ENCODE measurements at regions not wholly inside any gene's neighbourhood (a gene's known extent, or its start where the extent isn't known, plus 50 kb on each side); places are given as distances from the start of the nearest gene placed in this dataset.
A peak's percentile ranks its signal among the peaks of the same experiment; 100 is the strongest.

DNA sequence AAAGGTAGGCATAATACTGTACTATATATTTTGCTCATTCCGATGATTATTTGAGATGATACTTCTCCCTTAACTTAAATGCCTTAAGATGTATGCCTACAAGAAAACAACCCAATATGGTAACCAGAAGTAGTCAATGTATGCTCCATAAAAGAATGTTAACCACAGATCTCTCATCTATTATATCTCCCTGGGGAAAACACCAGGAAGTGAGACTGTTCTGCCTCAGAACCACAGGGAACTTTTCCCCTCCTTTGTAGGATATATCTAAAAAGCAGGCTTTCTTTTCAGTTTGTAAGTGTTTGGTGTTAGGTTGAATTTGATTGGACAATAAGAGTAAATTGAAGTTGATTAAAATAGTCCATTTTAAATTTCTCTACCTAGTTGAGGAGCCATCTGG, 1160.5 kb upstream of the NXPH2 start:
- DNase-seq, result peak; percentile 60

DNA sequence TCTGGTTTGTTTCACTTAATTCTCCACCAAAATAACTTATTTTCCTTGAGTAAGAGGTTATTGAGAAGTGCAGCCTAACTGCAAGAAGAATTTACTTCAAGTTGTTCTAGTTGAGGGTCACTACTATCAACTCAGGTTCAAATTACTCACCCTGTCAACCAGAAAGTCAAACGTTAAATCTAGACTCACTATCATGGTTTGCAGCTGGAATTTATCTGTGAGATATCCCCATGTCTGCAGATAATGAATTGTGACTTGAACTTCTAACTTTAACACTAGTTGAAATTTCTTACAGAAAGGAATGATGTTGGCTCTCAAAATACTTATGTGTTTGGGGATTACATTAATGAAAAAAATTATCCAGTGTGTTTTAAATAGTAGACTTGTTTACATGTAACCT, 1145.7 kb upstream of the NXPH2 start:
- no peak for DNase-seq

DNA sequence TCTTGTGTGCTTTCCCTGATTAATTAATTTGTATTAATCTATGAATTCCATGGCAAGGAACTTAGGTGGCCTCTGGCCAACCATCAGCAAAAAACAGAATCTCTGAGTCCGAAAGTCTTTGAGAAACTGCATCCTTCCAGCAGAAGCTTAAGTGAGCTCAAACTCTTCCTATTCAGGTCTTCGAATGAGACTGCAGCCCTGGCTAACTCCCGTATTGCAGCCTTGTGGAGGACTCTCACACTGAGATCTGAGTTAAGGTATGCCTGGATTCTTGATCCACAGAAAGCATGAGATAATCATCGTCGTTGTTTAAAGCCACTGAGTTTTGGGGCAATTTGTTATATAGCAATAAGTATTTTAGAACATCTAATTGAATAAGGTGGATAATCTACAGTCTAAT, 1143.9 kb upstream of the NXPH2 start:
- no peak for DNase-seq

DNA sequence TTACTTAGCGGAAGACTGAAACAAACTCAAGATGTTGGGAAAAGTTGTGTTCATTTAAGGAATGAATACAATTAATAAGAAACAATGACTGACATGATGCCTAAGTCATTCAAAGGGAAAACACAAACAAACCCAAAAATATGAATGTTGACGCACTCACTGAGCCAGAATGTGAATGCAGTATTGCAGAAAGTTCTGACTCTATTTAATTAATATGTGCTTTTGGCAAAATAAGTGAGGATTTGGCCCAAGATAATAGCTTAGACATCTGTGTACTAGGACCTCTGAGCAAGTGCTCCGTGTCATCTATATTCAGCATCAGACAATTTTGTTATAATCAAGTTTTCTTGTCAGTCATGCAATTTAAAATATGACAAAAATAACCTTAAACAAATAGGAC, 1138.8 kb upstream of the NXPH2 start:
- no peak for DNase-seq

DNA sequence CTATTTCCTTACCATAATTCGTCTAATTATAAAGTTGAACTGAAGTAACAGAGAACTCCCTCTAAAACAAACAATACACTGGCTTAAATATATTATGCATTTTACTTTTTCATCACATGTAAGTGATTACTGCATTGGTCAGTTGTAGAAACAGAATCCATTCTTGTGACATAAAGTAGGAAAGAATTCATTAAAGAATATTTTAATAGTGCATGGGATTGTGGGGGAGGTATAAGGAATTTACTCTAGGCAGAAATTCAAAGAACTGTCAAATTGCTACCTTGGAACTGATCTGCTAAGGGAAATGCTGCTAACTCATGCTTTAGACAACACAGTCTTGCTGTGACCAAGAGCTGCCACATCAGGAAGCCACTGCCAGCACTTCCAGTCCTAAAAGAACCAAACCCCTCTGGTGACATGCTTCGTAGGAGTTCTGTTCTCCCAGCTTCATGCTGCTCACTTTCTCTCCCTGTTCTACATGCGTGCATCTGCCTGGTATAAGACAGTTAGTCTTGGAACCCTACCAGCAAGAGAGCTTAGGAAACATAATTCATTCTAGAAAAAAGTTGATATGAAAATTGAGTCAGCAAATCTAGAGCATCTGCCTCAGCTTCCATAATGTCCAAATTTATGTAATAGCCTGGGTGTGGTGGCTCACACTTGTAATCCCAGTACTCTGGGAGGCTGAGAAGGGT, 1137.6 kb upstream of the NXPH2 start:
- peak; percentile 34 for DNase-seq

DNA sequence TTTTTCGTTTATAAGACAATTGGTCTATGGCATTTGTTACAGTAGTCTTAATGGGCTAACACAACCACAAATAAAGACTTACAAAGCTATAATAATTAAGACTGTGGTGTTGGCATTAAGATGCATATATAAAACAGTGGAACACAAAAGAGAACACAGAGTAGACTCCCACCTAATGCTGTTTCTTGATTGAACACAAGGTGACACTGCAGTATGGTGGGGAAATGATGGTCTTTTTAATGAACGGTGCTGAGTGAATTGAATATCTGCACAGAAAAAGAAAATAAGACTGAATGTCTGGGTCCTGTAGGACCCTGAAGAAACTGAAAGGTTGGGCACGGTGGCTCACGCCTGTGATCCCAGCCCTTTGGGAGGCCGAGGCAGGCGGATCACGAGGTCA, 1136.6 kb upstream of the NXPH2 start:
- no peak for DNase-seq

DNA sequence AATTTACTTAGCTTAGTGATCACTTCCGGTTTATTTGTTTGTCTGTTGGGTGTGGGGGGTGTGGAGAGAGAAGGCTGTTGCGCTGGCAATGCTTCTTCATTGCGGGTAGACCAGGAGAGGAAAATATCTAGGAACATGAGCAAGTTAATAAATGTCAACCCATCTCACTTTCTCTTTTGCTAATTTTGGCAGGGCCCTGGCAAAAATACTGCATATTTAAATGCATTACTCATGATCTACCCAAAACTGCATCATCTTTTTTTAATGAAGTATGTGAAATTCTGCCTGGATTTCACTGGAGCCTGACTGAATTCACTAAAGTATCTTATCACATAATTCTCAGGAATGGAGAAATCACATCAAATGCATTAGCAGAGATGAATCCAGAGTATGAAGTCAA, 1131.0 kb upstream of the NXPH2 start:
- peak; percentile 8 for DNase-seq

DNA sequence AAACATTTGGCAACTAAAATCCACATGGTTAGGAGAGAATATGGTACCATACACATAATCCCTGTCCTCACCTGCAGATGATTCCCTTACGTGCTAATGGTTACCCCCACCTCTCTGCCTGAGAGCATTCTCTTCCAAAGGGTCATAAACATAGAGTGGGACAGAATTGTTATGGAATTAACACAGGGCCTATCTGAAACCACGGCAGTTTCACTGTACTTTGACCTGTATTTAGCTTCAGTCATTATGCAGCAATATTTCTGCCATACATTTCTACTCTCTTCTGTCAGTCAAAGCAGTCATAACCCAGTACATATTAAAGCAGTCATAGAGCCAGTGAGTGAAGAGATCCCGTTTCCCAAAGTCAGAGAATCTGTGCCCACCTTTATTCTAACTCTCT, 1128.9 kb upstream of the NXPH2 start:
- DNase-seq, result no peak

DNA sequence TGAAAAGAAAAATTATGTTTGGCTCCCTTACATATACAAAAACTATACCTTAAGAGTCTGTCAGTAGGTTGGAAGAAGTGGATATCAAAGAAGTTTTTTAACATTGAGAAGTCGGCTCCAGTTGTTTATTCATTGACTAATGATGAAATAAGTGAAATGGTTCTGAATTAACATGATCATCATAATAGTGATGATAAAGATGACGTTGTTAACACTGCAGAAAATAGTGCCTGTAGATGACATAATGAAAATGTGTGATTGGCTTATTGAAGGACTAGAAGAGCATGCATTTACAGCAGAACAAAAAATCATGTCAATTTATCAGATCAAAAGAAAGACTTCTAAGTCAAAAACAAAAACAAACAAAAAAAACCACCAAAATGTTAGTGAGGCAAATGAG, 1125.4 kb upstream of the NXPH2 start:
- DNase-seq, result no peak

DNA sequence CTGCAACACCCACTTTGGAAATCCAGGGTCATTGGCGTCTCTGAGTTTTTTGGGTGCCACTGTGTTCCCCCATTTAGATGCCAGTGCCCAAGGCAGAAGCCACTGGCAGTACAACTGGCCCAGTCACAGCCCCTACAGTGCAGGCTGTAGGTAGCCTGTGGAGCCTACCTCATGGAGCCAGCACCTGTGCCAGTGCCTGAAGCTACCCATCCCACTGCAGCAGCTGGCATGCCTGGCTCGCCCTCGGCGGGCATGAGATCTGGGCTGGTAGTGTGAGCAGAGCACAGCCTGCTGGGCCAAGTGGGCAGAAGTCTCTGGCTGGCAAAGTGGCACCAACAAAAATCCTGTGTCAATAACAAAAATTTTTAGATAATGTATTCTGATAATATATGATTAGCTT, 1111.4 kb upstream of the NXPH2 start:
- DNase-seq, result no peak

DNA sequence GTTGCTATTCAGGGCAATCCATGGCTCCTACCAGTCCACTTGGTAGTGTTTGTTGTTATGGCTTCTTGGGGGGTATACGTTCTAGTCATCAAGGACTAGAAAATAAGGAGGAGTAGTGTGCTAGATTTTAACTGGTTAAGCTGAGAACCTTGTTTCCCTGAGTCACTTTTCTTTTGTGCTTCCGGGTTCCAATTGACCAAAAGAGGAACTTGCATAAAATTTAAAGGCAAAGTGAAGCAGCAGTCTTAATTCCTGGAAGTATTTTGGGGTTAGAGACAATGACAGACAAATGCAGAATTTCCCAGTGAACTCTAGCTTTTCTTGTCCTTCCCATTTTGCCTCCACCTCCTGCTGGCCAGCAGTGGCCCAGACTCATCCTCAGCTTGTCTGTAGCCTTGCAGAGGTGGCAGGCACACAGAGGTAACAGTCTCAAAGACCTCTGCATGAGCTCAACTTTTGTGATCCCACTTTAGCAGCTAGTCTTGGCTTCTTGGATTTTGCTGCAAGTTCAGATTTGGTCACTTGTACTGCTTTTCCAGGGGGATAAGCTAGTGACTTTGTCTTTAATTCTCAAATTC, 1105.8 kb upstream of the NXPH2 start:
- DNase-seq, result no peak

DNA sequence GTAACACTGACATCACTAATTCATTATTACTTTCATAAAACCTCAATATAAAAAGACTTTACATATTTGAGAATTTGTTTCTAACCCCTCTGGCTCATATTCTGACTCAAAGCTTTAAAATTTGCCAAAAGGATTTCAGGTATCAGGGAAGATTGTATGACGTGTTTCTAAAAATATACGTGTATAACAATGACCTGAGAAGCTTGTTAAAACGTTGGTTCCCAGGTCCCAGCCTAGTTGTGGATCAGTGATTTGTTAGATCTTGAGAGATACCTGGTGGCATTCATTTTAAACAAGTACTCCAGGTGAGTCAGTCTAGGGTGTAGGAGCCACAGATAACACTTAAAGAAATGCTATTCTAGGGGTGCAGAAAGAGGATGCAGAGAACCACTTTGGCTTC, 1096.8 kb upstream of the NXPH2 start:
- DNase-seq, result no peak

DNA sequence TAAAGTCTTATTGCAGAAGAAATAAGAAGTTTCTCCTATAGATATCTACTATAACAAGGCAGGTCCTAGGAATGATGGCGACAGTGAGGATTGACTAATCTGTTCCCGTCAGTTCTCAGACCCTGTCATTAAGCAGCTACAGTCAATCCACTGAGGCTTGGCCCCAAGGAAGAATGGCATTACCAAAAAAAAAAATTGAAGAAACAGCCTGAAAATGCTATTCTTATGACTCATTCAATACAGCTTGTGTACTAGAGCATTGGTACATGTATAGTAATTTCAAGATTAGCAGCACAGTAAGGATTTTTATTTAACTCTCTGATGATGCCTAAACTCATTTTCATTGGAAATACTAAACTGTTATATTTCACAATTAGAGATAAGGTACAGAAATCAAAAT, 1096.1 kb upstream of the NXPH2 start:
- no peak for DNase-seq

DNA sequence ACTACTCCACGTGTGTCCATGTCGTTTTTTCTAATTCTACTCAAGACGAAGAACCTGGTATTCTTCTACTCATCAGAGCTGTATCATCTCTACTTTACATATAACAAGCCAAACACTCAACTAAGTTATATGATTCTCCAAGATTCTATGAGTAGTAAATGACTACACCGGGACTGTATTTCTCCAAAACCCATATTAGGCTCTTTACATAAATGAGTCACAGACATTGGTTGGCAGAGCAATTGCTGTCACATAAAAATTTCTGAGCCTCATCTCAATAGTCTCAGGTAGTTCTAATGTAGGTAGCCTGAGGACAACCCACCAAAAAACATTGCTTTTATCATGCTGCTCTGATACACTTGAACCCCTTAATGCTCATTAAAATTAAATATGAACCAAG, 1092.3 kb upstream of the NXPH2 start:
- DNase-seq, result no peak

DNA sequence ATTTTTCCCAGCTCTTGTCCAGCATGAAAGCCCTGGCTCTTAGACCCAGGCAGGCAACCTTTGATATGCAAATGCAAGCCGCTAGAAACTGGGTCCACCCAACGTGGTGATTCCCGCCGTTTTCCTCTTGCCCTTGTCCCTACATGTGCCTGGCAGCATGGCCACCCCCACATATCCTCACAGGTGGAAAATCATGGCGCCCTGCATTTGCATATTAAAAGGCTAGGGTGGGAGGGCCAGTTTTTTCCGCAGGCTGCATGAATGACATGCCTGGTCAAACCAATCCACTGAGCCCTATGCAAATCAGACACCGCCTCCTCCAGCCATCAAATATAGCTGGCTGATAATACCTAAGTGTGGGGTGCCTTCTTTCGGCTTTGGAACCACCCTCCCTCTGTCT, 1091.8 kb upstream of the NXPH2 start:
- no peak for DNase-seq

DNA sequence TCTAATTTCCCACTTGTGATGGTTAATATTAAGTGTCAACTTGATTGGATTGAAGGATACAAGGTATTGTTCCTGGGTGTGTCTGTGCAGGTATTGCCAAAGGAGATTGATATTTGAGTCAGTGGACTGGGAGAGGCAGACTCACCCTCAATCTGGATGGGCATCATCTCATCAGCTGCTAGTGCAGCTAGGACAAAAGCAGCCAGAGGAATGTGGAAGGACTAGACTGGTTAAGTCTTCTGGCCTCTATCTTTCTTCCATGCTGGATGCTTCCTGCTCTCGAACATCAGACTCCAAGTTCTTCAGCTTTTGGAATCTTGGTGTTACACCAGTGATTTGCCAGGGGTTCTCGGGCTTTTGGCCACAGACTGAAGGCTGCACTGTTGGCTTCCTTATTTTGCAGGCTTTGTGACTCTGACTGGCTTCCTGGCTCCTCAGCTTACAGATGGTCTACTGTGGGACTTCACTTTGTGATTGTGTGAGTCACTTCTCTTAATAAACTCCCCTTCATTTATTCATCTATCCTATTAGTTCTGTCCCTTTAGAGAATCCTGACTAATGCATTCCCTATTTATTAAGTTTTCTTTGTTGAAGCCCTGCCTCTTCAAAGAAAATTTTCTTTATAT, 1087.5 kb upstream of the NXPH2 start:
- no peak for DNase-seq

DNA sequence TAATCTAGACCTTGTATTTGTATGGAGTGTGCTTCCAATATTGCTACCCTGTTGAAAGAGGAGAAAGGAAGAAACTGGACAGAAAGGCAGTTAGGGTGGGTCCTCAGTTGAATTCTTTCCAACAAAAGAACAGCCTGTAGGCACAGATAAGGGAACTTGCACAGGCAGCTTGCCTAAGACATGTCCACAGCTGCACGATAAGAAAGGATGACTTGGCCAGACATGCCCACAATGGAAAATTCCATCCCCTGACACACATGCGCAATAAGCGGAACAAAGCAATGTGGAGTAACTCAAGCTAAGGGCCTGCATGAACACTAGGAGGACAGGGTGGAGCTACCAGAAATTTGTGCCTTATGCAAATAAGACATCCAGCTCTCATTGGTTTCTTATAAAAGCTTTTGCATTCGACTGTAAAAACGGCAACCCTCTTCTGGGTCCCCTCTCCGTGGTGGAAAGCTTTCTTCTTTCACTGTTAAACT, 1084.7 kb upstream of the NXPH2 start:
- no peak for DNase-seq

DNA sequence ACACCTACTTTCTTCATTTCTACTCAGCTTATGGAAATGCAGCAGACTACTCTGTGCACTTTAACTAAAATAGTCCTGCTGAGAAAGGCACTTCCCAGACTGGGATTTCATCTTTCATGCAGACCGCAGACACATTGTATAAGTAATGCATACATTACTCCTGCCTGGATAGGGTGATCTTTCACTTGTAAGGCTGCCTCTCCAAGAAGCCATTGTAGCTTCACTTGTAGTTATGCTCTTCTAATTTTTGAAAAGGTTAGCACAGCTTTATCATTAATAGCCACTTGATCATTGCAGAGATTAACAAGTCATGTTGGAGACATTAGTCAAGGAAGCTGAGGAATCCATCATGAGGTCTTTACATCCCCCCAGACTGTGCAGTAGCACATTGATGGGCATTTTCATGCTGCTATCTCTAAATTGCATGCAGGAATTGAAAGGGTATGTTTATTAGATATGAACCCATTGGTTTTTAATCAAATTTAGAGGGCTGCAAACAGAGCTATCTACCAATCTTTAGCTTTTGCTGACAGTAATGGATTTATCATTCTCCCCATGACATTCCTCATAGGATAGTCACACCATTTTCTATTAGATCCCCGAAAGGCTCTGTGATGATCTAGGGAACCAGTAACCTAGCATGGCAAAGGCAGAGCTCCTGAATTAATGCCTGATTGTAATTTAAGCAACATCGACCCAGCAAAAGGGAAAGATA, 1074.7 kb upstream of the NXPH2 start:
- DNase-seq, result no peak

DNA sequence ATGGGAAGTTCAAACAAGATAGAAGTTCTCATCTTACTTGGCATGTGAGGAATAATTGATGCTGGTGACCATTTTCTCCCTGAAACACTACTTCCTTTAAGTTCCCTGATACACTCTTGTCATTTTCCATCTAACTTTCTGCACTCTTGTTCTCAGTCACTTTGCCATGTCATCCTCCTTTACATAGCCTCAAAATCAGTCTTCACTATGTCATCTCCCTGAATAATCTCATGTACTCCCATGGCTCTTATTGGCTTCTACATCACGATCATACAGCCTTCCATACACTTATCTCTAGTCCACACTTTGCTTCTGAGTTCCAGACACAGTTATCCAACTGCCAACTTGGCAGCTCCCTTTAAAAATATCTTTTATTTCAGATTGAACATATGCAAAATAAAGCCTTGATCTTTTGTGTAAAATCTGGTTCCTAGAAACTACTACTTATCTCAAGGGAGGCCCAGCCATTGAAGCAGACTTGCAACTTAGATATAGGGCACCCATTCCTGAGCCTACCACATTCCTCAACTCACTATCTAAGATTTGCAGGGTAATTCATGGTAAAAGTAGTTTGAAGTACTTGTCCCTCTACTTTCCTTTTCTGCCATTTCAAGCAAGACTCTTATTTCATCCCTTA, 1070.2 kb upstream of the NXPH2 start:
- DNase-seq, result no peak

DNA sequence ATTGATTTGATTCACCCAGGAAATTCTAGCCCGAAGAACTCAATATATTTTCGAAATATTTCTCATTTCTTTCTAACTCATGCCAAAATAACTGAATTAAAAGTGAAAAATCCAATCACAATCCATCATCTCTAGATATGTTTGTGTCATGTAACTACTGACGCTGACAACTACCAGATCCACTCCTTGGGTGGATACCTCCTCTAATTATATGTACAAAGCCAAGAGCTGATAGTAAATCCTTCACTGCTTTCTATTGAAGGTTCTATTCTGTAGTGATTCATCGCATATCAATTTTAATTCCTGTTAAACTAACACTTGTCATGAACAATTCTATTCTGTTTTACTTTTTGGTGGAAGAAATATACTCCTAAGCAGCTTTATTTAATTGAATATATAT, 1056.6 kb upstream of the NXPH2 start:
- DNase-seq, result no peak

DNA sequence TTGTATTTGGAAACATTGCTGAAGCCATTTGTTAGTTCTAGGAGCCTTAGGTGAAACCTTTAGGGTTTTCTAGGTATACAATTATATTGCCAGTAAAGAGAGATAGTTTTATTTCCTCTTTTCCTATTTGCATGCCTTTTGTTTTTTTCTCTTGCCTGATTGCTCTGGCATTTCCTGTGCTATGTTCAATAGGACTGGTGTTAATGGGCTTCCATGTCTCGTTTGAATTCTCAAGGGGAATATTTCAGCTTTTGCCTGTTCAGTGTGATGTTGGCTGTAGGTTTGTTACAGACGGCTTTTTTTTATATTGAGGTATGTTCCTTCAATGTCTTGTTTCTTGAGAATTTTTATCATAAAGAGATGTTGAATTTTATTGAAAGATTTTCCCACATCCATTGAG, 1054.9 kb upstream of the NXPH2 start:
- no peak for DNase-seq

DNA sequence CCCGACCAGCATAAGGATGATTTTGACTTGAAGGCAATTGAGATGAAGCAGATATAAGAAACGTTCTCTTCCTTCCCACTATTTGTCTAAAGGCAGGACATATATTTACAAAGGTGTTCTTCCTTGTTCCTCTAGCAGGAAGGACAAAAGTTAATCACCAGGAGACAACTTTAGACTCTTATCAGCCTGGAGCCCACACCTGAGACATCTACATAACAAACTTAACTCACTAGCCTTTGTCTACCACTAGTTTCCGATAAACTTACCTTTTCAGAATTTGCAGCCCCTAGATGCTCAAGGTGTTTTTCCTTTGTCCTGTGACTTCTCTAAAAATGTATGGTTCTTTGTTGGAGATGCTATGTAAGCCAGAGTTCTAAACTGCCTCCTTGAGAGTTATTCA, 1047.8 kb upstream of the NXPH2 start:
- DNase-seq, result no peak

DNA sequence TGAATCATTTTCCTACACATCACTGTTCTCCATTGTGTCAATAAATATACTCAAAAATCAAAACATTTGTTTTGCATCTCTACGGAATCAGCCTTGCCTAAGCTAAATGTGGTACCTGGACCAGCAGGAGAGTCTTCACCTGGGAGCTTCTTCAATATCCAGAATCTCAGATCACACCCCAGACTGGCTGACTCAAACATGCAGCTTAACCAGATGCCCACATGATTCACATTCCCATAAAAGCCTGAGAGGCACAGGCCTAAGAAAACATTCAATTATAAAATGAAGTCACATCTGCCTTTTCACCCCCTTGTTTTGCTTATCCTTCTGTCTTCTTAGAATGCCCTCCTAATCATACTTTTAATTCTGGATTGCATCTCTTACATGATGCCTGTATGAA, 1045.5 kb upstream of the NXPH2 start:
- no peak for DNase-seq
